HG03378 (cell line): ENCODE measurements at regions not wholly inside any gene's neighbourhood (a gene's known extent, or its start where the extent isn't known, plus 50 kb on each side); places are given as distances from the start of the nearest gene placed in this dataset.
"Not testable (repeated sequence)": the region's sequence is repeated elsewhere in the genome, so short reads cannot be mapped to it uniquely, and the experiment has no call there.

Source experiments
- ATAC-seq: cut with Tn5 transposase; IDR thresholded peaks from one replicate; pipeline ENCODE4 v1.9.1; 2021; ENCODE audit warnings: mild to moderate bottlenecking, moderate library complexity; ENCODE audit not compliant: unreplicated experiment

- no peak for ATAC-seq
Measured at GRCh38 chr22:25281675-25282345, 62.4 kb downstream of the CRYBB2 start.

GRCh38 chr22:25282346-25282670, 62.9 kb downstream of the CRYBB2 start:
- ATAC-seq = no peak

- ATAC-seq = no peak
Measured at GRCh38 chr22:25282671-25283561, 63.5 kb downstream of the CRYBB2 start.

- ATAC-seq = not testable (repeated sequence)
Measured at GRCh38 chr22:25288481-25288880, 69.0 kb downstream of the CRYBB2 start.

GRCh38 chr22:25301912-25302311, 82.5 kb downstream of the CRYBB2 start:
- ATAC-seq = not testable (repeated sequence)

- ATAC-seq = not testable (repeated sequence)
Measured at GRCh38 chr22:25309586-25309985, 90.1 kb downstream of the CRYBB2 start.

GRCh38 chr22:25311924-25312323, 92.5 kb downstream of the CRYBB2 start:
- ATAC-seq = not testable (repeated sequence)

- ATAC-seq = no peak
Measured at GRCh38 chr22:25318081-25318823, 98.8 kb downstream of the CRYBB2 start.

GRCh38 chr22:25327018-25327755, 107.7 kb downstream of the CRYBB2 start:
- no peak for ATAC-seq

GRCh38 chr22:25331050-25331449, 111.6 kb downstream of the CRYBB2 start:
- no peak for ATAC-seq

- not testable (repeated sequence) for ATAC-seq
Measured at GRCh38 chr22:25331911-25332310, 112.5 kb downstream of the CRYBB2 start.

- ATAC-seq = no peak
Measured at GRCh38 chr22:25332386-25332785, 112.9 kb downstream of the CRYBB2 start.

- no peak for ATAC-seq
Measured at GRCh38 chr22:25334162-25334490, 114.7 kb downstream of the CRYBB2 start.

- not testable (repeated sequence) for ATAC-seq
Measured at GRCh38 chr22:25334631-25335030, 115.2 kb downstream of the CRYBB2 start.

GRCh38 chr22:25335276-25335675, 115.8 kb downstream of the CRYBB2 start:
- not testable (repeated sequence) for ATAC-seq

- ATAC-seq = not testable (repeated sequence)
Measured at GRCh38 chr22:25340536-25340935, 121.1 kb downstream of the CRYBB2 start.

GRCh38 chr22:25344366-25344765, 124.9 kb downstream of the CRYBB2 start:
- ATAC-seq = not testable (repeated sequence)

- no peak for ATAC-seq
Measured at GRCh38 chr22:25346859-25347751, 127.7 kb downstream of the CRYBB2 start.

GRCh38 chr22:25347752-25348102, 128.3 kb downstream of the CRYBB2 start:
- no peak for ATAC-seq

- no peak for ATAC-seq
Measured at GRCh38 chr22:25348391-25348790, 129.0 kb downstream of the CRYBB2 start.
